ENCODE measurements at regions not wholly inside any gene's neighbourhood (a gene's known extent, or its start where the extent isn't known, plus 50 kb on each side); places are given as distances from the start of the nearest gene placed in this dataset.

- H3K27ac ChIP-seq (replicated peaks), result no peak overlapping the region
- DNase-seq (ENCODE audit: low read depth in 1 of 2, low spot score in 1 of 2), result no peak
- TF ChIP-seq REST (IDR thresholded peaks at IDR 0.05; ENCODE audit: insufficient replicate concordance, low read depth), result no peak
- TF ChIP-seq, protein P1, sequence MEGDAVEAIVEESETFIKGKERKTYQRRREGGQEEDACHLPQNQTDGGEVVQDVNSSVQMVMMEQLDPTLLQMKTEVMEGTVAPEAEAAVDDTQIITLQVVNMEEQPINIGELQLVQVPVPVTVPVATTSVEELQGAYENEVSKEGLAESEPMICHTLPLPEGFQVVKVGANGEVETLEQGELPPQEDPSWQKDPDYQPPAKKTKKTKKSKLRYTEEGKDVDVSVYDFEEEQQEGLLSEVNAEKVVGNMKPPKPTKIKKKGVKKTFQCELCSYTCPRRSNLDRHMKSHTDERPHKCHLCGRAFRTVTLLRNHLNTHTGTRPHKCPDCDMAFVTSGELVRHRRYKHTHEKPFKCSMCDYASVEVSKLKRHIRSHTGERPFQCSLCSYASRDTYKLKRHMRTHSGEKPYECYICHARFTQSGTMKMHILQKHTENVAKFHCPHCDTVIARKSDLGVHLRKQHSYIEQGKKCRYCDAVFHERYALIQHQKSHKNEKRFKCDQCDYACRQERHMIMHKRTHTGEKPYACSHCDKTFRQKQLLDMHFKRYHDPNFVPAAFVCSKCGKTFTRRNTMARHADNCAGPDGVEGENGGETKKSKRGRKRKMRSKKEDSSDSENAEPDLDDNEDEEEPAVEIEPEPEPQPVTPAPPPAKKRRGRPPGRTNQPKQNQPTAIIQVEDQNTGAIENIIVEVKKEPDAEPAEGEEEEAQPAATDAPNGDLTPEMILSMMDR (IDR thresholded peaks at IDR 0.05; ENCODE audit: insufficient read depth, low read length), result no peak
- no peak for TF ChIP-seq SPI1 (IDR thresholded peaks at IDR 0.05; ENCODE audit: borderline replicate concordance, low read depth)
- no peak overlapping the region for H3K4me3 ChIP-seq (replicated peaks; ENCODE audit: insufficient read depth, low read length)
- H3K27me3 ChIP-seq (ENCODE audit: insufficient read depth, poor library complexity, severe bottlenecking), result no peaks in the 10 kb centered on the region
These were observed 402.6 kb upstream of the SULF2 start for GRCh38 chr20:48187851-48188250.

GRCh38 chr20:48186915-48187314, 401.6 kb upstream of the SULF2 start:
- DNase-seq (ENCODE audit: low read depth in 1 of 2, low spot score in 1 of 2), result no peak
- Histone ChIP-seq H3K4me3 (replicated peaks; ENCODE audit: insufficient read depth, low read length) (no peak overlapping the region), H3K27me3 (ENCODE audit: insufficient read depth, poor library complexity, severe bottlenecking) (no peaks in the 10 kb centered on the region), H3K27ac (replicated peaks) (no peak overlapping the region)
- no peak for TF ChIP-seq GABPA (IDR thresholded peaks at IDR 0.05; ENCODE audit: low read depth)
- TF ChIP-seq REST (IDR thresholded peaks at IDR 0.05; ENCODE audit: insufficient replicate concordance, low read depth), result no peak
- no peak for TF ChIP-seq SPI1 (IDR thresholded peaks at IDR 0.05; ENCODE audit: borderline replicate concordance, low read depth)
- TF ChIP-seq POLR2AphosphoS5 (IDR thresholded peaks at IDR 0.05; ENCODE audit: low read depth), result no peak
- TF ChIP-seq, protein P1 (IDR thresholded peaks at IDR 0.05; ENCODE audit: insufficient read depth, low read length), result no peak

- TF ChIP-seq SPI1 (IDR thresholded peaks at IDR 0.05; ENCODE audit: borderline replicate concordance, low read depth) (no peak), POLR2AphosphoS5 (IDR thresholded peaks at IDR 0.05; ENCODE audit: low read depth) (no peak), REST (IDR thresholded peaks at IDR 0.05; ENCODE audit: insufficient replicate concordance, low read depth) (no peak), GABPA (IDR thresholded peaks at IDR 0.05; ENCODE audit: low read depth) (no peak)
- TF ChIP-seq, protein P1 (IDR thresholded peaks at IDR 0.05; ENCODE audit: insufficient read depth, low read length), result no peak
- DNase-seq (ENCODE audit: low read depth in 1 of 2, low spot score in 1 of 2), result no peak
These were observed 401.2 kb upstream of the SULF2 start for GRCh38 chr20:48186447-48186846.

More at GRCh38 chr20:48186447-48186846, 401.2 kb upstream of the SULF2 start:
- H3K27ac ChIP-seq (replicated peaks), result no peak overlapping the region
- no peak overlapping the region for H3K4me3 ChIP-seq (replicated peaks; ENCODE audit: insufficient read depth, low read length)
- H3K27me3 ChIP-seq (ENCODE audit: insufficient read depth, poor library complexity, severe bottlenecking), result no peaks in the 10 kb centered on the region
